ENCODE measurements at regions not wholly inside any gene's neighbourhood (a gene's known extent, or its start where the extent isn't known, plus 50 kb on each side); places are given as distances from the start of the nearest gene placed in this dataset.

DNA sequence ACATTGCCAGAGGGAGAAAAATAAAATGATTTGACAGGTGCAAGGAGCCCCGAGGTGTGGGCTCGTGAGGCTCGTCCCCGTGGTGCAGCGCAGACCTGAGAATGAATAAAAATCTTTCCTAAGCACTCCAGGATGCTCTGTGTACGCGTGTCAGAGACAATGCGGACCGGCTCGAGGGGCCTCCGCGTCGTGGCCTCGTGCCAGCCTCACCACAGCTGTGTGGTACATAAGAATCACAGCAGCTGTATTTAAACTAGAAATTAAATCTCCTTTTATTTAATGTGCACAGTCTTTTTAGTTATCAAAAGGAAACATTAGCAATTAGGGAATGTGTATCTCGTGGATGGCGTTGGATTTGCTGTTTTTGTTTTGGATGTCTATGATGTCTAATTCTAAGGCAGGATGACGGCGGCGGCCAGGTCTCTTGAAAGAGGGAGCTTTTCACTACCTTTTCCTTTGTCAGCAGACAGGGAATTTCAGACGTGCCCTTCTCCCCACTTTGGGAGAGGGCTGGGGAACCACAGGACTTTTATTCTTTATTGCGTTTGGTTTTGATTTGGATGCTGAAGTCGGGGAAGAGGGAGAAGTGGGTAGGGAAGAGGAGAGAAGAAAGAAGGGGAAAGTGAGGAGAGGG lies 365.3 kb upstream of the SHH start:
- Histone ChIP-seq H3K4me2 (ENCODE audit: low read depth, low read length) (no peak overlapping the region), H3K9me3 (ENCODE audit: low read length) (no peaks in the 10 kb centered on the region), H3K36me3 (replicated peaks in 1 of 2; ENCODE audit: control insufficient read depth in 1 of 2, insufficient read depth in 2 of 2, low read length in 2 of 2) (no peaks in the 10 kb centered on the region), H3K79me2 (ENCODE audit: insufficient read depth, low read length) (no peaks in the 10 kb centered on the region), H3K27ac (ENCODE audit: extremely low read length, insufficient read depth, low read length) (no peak overlapping the region), H3K4me1 (ENCODE audit: insufficient read depth, low read length) (no peaks in the 10 kb centered on the region), H2AFZ (ENCODE audit: low read length) (no peak overlapping the region), H3K4me3 (replicated peaks in 1 of 3; ENCODE audit: insufficient read depth in 1 of 3, low read depth in 2 of 3, low read length in 3 of 3) (no peak overlapping the region), H3K9ac (ENCODE audit: insufficient read depth, low read depth, low read length) (no peak overlapping the region), H4K20me1 (ENCODE audit: insufficient read depth, low read length) (no peaks in the 10 kb centered on the region), H3K27me3 (ENCODE audit: control insufficient read depth in 1 of 2, insufficient read depth in 2 of 2, low read length in 2 of 2) (peaks cover 4 to 80% of the 10 kb centered on the region in 2 experiments; a peak in 3 of 5 replicates)
- intact Hi-C loops (cut with micrococcal nuclease; ENCODE audit: unreplicated experiment) (no loop called here), in situ Hi-C loops (cut with HindIII; ENCODE audit: extremely low pct_ligation_motif_present, low pct_unique_long_range_greater_than_20kb) (no loop called here)
- DNase-seq (ENCODE audit: low spot score) (no peak), FAIRE-seq (no peak), ATAC-seq (no peak)
- 42% methylated on average over 22 of the region's 22 CpGs for WGBS (ENCODE audit: low lambda C conversion rate)
- ChIA-PET CTCF (ENCODE audit: low intra/inter-chr PET ratio, low total read pairs) (no interaction called here), POLR2A (no interaction called here)
- BruUV-seq (replicated peaks), result no TSS peak
- TF ChIP-seq ZNF839 (CRISPR knock-in tag; IDR thresholded peaks at IDR 0.05; ENCODE audit: borderline replicate concordance), result no peak
- TF ChIP-seq ZKSCAN5 (CRISPR knock-in tag; IDR thresholded peaks at IDR 0.05), result no peak
- TF ChIP-seq, protein P1, sequence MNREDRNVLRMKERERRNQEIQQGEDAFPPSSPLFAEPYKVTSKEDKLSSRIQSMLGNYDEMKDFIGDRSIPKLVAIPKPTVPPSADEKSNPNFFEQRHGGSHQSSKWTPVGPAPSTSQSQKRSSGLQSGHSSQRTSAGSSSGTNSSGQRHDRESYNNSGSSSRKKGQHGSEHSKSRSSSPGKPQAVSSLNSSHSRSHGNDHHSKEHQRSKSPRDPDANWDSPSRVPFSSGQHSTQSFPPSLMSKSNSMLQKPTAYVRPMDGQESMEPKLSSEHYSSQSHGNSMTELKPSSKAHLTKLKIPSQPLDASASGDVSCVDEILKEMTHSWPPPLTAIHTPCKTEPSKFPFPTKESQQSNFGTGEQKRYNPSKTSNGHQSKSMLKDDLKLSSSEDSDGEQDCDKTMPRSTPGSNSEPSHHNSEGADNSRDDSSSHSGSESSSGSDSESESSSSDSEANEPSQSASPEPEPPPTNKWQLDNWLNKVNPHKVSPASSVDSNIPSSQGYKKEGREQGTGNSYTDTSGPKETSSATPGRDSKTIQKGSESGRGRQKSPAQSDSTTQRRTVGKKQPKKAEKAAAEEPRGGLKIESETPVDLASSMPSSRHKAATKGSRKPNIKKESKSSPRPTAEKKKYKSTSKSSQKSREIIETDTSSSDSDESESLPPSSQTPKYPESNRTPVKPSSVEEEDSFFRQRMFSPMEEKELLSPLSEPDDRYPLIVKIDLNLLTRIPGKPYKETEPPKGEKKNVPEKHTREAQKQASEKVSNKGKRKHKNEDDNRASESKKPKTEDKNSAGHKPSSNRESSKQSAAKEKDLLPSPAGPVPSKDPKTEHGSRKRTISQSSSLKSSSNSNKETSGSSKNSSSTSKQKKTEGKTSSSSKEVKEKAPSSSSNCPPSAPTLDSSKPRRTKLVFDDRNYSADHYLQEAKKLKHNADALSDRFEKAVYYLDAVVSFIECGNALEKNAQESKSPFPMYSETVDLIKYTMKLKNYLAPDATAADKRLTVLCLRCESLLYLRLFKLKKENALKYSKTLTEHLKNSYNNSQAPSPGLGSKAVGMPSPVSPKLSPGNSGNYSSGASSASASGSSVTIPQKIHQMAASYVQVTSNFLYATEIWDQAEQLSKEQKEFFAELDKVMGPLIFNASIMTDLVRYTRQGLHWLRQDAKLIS (CRISPR knock-in tag; IDR thresholded peaks at IDR 0.05), result no peak
- TF ChIP-seq, protein P2, sequence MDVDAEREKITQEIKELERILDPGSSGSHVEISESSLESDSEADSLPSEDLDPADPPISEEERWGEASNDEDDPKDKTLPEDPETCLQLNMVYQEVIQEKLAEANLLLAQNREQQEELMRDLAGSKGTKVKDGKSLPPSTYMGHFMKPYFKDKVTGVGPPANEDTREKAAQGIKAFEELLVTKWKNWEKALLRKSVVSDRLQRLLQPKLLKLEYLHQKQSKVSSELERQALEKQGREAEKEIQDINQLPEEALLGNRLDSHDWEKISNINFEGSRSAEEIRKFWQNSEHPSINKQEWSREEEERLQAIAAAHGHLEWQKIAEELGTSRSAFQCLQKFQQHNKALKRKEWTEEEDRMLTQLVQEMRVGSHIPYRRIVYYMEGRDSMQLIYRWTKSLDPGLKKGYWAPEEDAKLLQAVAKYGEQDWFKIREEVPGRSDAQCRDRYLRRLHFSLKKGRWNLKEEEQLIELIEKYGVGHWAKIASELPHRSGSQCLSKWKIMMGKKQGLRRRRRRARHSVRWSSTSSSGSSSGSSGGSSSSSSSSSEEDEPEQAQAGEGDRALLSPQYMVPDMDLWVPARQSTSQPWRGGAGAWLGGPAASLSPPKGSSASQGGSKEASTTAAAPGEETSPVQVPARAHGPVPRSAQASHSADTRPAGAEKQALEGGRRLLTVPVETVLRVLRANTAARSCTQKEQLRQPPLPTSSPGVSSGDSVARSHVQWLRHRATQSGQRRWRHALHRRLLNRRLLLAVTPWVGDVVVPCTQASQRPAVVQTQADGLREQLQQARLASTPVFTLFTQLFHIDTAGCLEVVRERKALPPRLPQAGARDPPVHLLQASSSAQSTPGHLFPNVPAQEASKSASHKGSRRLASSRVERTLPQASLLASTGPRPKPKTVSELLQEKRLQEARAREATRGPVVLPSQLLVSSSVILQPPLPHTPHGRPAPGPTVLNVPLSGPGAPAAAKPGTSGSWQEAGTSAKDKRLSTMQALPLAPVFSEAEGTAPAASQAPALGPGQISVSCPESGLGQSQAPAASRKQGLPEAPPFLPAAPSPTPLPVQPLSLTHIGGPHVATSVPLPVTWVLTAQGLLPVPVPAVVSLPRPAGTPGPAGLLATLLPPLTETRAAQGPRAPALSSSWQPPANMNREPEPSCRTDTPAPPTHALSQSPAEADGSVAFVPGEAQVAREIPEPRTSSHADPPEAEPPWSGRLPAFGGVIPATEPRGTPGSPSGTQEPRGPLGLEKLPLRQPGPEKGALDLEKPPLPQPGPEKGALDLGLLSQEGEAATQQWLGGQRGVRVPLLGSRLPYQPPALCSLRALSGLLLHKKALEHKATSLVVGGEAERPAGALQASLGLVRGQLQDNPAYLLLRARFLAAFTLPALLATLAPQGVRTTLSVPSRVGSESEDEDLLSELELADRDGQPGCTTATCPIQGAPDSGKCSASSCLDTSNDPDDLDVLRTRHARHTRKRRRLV (CRISPR knock-in tag; IDR thresholded peaks at IDR 0.05), result no peak
- TF ChIP-seq, protein P3, sequence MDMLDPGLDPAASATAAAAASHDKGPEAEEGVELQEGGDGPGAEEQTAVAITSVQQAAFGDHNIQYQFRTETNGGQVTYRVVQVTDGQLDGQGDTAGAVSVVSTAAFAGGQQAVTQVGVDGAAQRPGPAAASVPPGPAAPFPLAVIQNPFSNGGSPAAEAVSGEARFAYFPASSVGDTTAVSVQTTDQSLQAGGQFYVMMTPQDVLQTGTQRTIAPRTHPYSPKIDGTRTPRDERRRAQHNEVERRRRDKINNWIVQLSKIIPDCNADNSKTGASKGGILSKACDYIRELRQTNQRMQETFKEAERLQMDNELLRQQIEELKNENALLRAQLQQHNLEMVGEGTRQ (IDR thresholded peaks at IDR 0.05; ENCODE audit: low read depth, low read length), result no peak
- TF ChIP-seq, protein P3 (CRISPR knock-in tag; IDR thresholded peaks at IDR 0.05; ENCODE audit: borderline replicate concordance), result no peak
- TF ChIP-seq, protein P4, sequence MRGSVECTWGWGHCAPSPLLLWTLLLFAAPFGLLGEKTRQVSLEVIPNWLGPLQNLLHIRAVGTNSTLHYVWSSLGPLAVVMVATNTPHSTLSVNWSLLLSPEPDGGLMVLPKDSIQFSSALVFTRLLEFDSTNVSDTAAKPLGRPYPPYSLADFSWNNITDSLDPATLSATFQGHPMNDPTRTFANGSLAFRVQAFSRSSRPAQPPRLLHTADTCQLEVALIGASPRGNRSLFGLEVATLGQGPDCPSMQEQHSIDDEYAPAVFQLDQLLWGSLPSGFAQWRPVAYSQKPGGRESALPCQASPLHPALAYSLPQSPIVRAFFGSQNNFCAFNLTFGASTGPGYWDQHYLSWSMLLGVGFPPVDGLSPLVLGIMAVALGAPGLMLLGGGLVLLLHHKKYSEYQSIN (CRISPR knock-in tag; IDR thresholded peaks at IDR 0.05; ENCODE audit: borderline replicate concordance), result no peak
- no peak for TF ChIP-seq ZNF547 (CRISPR knock-in tag; IDR thresholded peaks at IDR 0.05)
- TF ChIP-seq ZNF431 (CRISPR knock-in tag; IDR thresholded peaks at IDR 0.05; ENCODE audit: borderline replicate concordance, low read depth), result no peak
- no peak for TF ChIP-seq ZNF496 (CRISPR knock-in tag; IDR thresholded peaks at IDR 0.05; ENCODE audit: insufficient replicate concordance)
- no peak for TF ChIP-seq ZNF24 (IDR thresholded peaks at IDR 0.05)
- no peak for TF ChIP-seq HDAC6 (IDR thresholded peaks at IDR 0.05; ENCODE audit: low read depth, low read length)

All from HepG2 (cell line).